GM23338 (cell line): ENCODE measurements at regions not wholly inside any gene's neighbourhood (a gene's known extent, or its start where the extent isn't known, plus 50 kb on each side); places are given as distances from the start of the nearest gene placed in this dataset.

Experiments
- ATAC-seq: fragments of 200-7000 bp; cut with Tn5 transposase; 3 replicates; pipeline ENCODE4 v1.9.1; 2020
- DNase-seq: peaks from one replicate; pipeline ENCODE4 v3.0.0-alpha.2; 2015; ENCODE audit warnings: low spot score
- H2AFZ ChIP-seq: fragments of 200-600 bp; sonication (generic); 2 replicates; pipeline ENCODE4 v1.8.0; 2016; ENCODE audit warnings: antibody characterized with exemption, mild to moderate bottlenecking, moderate library complexity
- H3F3A ChIP-seq: fragments of 200-600 bp; sonication (generic); replicated peaks from 2 replicates; pipeline ENCODE4 v1.8.0; 2017; ENCODE audit warnings: antibody characterized with exemption, mixed run types, low read depth
- H3K27ac ChIP-seq: fragments of 200-600 bp; sonication (generic); 2 replicates; pipeline ENCODE4 v1.6.1; 2016; ENCODE audit warnings: low read depth
- H3K27me3 ChIP-seq: fragments of 200-600 bp; sonication (generic); 2 replicates; pipeline ENCODE4 v1.8.0; 2016; ENCODE audit warnings: mild to moderate bottlenecking, mixed run types, moderate library complexity; ENCODE audit not compliant: insufficient read depth
- H3K36me3 ChIP-seq: fragments of 200-600 bp; sonication (generic); 2 replicates; pipeline ENCODE4 v1.8.0; 2016; ENCODE audit warnings: mild to moderate bottlenecking; ENCODE audit not compliant: insufficient read depth
- H3K4me1 ChIP-seq: fragments of 200-600 bp; sonication (generic); 2 replicates; pipeline ENCODE4 v1.8.0; 2016; ENCODE audit warnings: mild to moderate bottlenecking, moderate library complexity; ENCODE audit not compliant: insufficient read depth
- H3K4me2 ChIP-seq: fragments of 200-600 bp; sonication (generic); 2 replicates; pipeline ENCODE4 v1.7.1; 2017; ENCODE audit warnings: mixed run types
- H3K4me3 ChIP-seq: fragments of 200-600 bp; sonication (generic); 2 replicates; pipeline ENCODE4 v1.6.1; 2016; ENCODE audit warnings: mixed run types
- H3K79me2 ChIP-seq: fragments of 200-600 bp; sonication (generic); replicated peaks from 2 replicates; pipeline ENCODE4 v1.8.0; 2017; ENCODE audit warnings: mild to moderate bottlenecking; ENCODE audit not compliant: insufficient read depth
- H3K9me2 ChIP-seq: fragments of 200-600 bp; sonication (generic); 2 replicates; pipeline ENCODE4 v1.8.0; 2017; ENCODE audit not compliant: insufficient read depth
- H4K20me1 ChIP-seq: fragments of 200-600 bp; sonication (generic); replicated peaks from 2 replicates; pipeline ENCODE4 v1.8.0; 2017; ENCODE audit warnings: mild to moderate bottlenecking; ENCODE audit not compliant: insufficient read depth
- H3K27ac Mint-ChIP-seq: 2 replicates; pipeline ENCODE4 v1.8.0; 2020; ENCODE audit warnings: inconsistent platforms, mild to moderate bottlenecking, moderate library complexity, mixed read lengths
- H3K27me3 Mint-ChIP-seq: 3 replicates; pipeline ENCODE4 v1.8.0; 2022; ENCODE audit warnings: low read depth, mild to moderate bottlenecking, moderate library complexity, mixed read lengths, inconsistent platforms; ENCODE audit not compliant: insufficient read depth, poor library complexity
- H3K36me3 Mint-ChIP-seq: 3 replicates; pipeline ENCODE4 v1.8.0; 2021; ENCODE audit warnings: low read depth, mild to moderate bottlenecking, inconsistent platforms, moderate library complexity, mixed read lengths
- H3K4me1 Mint-ChIP-seq: 3 replicates; pipeline ENCODE4 v1.8.0; 2020; ENCODE audit warnings: mild to moderate bottlenecking, inconsistent platforms, mixed read lengths
- H3K4me3 Mint-ChIP-seq: 3 replicates; pipeline ENCODE4 v1.8.0; 2021; ENCODE audit warnings: moderate library complexity, mild to moderate bottlenecking, inconsistent platforms, mixed read lengths
- H3K9me3 Mint-ChIP-seq: 3 replicates; pipeline ENCODE4 v1.8.0; 2020; ENCODE audit warnings: moderate library complexity, mild to moderate bottlenecking, inconsistent platforms, mixed read lengths
- CREB1 ChIP-seq: fragments of 250-450 bp; sonication (Bioruptor Pico); IDR thresholded peaks from 2 replicates; pipeline ENCODE4 v1.5.0; 2020; ENCODE audit warnings: low read depth, mild to moderate bottlenecking, moderate library complexity
- ETS1 ChIP-seq: IDR thresholded peaks from 2 replicates; pipeline ENCODE4 v1.6.1; 2016; ENCODE audit warnings: antibody characterized with exemption
- EZH2 ChIP-seq: fragments of 200-600 bp; sonication (generic); IDR thresholded peaks from one replicate; pipeline ENCODE4 v1.8.0; 2017; ENCODE audit warnings: antibody characterized with exemption, mild to moderate bottlenecking, low read depth; ENCODE audit not compliant: unreplicated experiment
- EZH2phosphoT487 ChIP-seq: fragments of 200-600 bp; sonication (generic); IDR thresholded peaks from one replicate; pipeline ENCODE4 v1.8.1; 2018; ENCODE audit warnings: antibody characterized with exemption; ENCODE audit not compliant: unreplicated experiment
- JUNB ChIP-seq: IDR thresholded peaks from one replicate; pipeline ENCODE4 v1.6.1; 2016; ENCODE audit warnings: antibody characterized with exemption; ENCODE audit not compliant: unreplicated experiment
- NANOG ChIP-seq: IDR thresholded peaks from 2 replicates; pipeline ENCODE4 v1.6.1; 2016; ENCODE audit warnings: antibody characterized with exemption, borderline replicate concordance
- POLR2AphosphoS5 ChIP-seq: IDR thresholded peaks from 2 replicates; pipeline ENCODE4 v1.6.1; 2016; ENCODE audit warnings: antibody characterized with exemption, low read depth
- REST ChIP-seq: IDR thresholded peaks from one replicate; pipeline ENCODE4 v1.6.1; 2018; ENCODE audit warnings: antibody characterized with exemption; ENCODE audit not compliant: unreplicated experiment
- STAT1 ChIP-seq: IDR thresholded peaks from one replicate; pipeline ENCODE4 v1.6.1; 2016; ENCODE audit warnings: antibody characterized with exemption; ENCODE audit not compliant: unreplicated experiment
- ZNF114 ChIP-seq: fragments of 250-450 bp; sonication (Bioruptor Pico); IDR thresholded peaks from 2 replicates; pipeline ENCODE4 v1.5.0; 2020; ENCODE audit warnings: mild to moderate bottlenecking, moderate library complexity
- ZNF331 ChIP-seq: fragments of 250-450 bp; sonication (Bioruptor Pico); IDR thresholded peaks from 2 replicates; pipeline ENCODE4 v1.5.0; 2020; ENCODE audit warnings: low read depth, mild to moderate bottlenecking, moderate library complexity
- ZNF462 ChIP-seq: fragments of 250-450 bp; sonication (Bioruptor Pico); IDR thresholded peaks from 2 replicates; pipeline ENCODE4 v1.5.0; 2020; ENCODE audit warnings: mild to moderate bottlenecking, moderate library complexity

- no peak for TF ChIP-seq ZNF462 (CRISPR knock-in tag)
- TF ChIP-seq POLR2AphosphoS5, result no peak
Measured at GRCh38 chr12:41846718-41847117, 298.0 kb downstream of the GXYLT1 start (continued).

- no peaks in the 10 kb centered on the region for H3K27me3 Mint-ChIP-seq
- no peak overlapping the region for H3K4me3 Mint-ChIP-seq
- Histone ChIP-seq H2AFZ (no peak overlapping the region), H3K27me3 (no peaks in the 10 kb centered on the region), H3K4me1 (no peaks in the 10 kb centered on the region), H3K4me3 (no peak overlapping the region), H4K20me1 (no peaks in the 10 kb centered on the region), H3K79me2 (no peaks in the 10 kb centered on the region), H3K27ac (no peak overlapping the region), H3F3A (no peaks in the 10 kb centered on the region), H3K9me2 (peaks cover 9% of the 10 kb centered on the region), H3K4me2 (no peak overlapping the region), H3K36me3 (no peaks in the 10 kb centered on the region)
- H3K36me3 Mint-ChIP-seq, result no peaks in the 10 kb centered on the region
- ATAC-seq (no peak), DNase-seq (no peak)
- no peaks in the 10 kb centered on the region for H3K9me3 Mint-ChIP-seq
- H3K4me1 Mint-ChIP-seq, result peaks cover 6% of the 10 kb centered on the region
- H3K27ac Mint-ChIP-seq, result no peak overlapping the region
- no peak for TF ChIP-seq EZH2phosphoT487
- TF ChIP-seq REST, result no peak
- TF ChIP-seq ZNF331, result no peak
- no peak for TF ChIP-seq ETS1
- TF ChIP-seq EZH2, result no peak
- TF ChIP-seq STAT1, result no peak
- TF ChIP-seq JUNB, result no peak
- TF ChIP-seq CREB1 (CRISPR knock-in tag), result no peak
- no peak for TF ChIP-seq ZNF114 (CRISPR knock-in tag)
- no peak for TF ChIP-seq NANOG
Measured at GRCh38 chr12:41836416-41836815, 308.3 kb downstream of the GXYLT1 start.
